A549 (cell line): ENCODE measurements at regions not wholly inside any gene's neighbourhood (a gene's known extent, or its start where the extent isn't known, plus 50 kb on each side); places are given as distances from the start of the nearest gene placed in this dataset.

Source experiments
- ATAC-seq, 2 experiments: fragments of 200-7000 bp in 1 of 2; fragments of >200 bp in 1 of 2; cut with Nextera tagmentation in 1 of 2; cut with Tn5 transposase in 1 of 2; 3 replicates each; pipeline versions ENCODE4 v1.8.0 to v1.9.1; 2018 to 2020; ENCODE audit warnings: mild to moderate bottlenecking in 1 of 2, moderate library complexity in 1 of 2
- CTCF ChIA-PET: fragments of 300-600 bp; sonication (Branson Sonifier 250); formaldehyde crosslinking; extraction: SDS; loops from one replicate; lab custom pipeline; 2021; ENCODE audit warnings: antibody characterized with exemption, inconsistent platforms; lab: Yijun Ruan, JAX
- POLR2A ChIA-PET: fragments of 350-600 bp; formaldehyde crosslinking; extraction: SDS; loops from one replicate; lab custom pipeline; 2021; ENCODE audit warnings: antibody characterized with exemption, inconsistent platforms; lab: Yijun Ruan, JAX
- DNase-seq, 2 experiments: peaks; one replicate each; pipeline versions ENCODE4 v3.0.0 to v3.0.0-alpha.2; 2011 to 2016; ENCODE audit warnings: low read depth in 1 of 2, low spot score in 1 of 2
- FAIRE-seq: peaks from 2 replicates; lab custom pipeline; 2011; peaks lifted over from hg19 to GRCh38; lab: Jason Lieb, UNC
- H3K27ac ChIP-seq, 2 experiments: fragments of >200 bp; sonication (Bioruptor Twin); formaldehyde crosslinking; 3 replicates each; pipeline ENCODE4 v1.5.1; 2016 to 2017
- H3K4me1 ChIP-seq: fragments of >200 bp; sonication (Bioruptor Twin); formaldehyde crosslinking; 3 replicates; pipeline ENCODE4 v1.6.1; 2016
- H3K4me2 ChIP-seq: fragments of >200 bp; sonication (Bioruptor Twin); formaldehyde crosslinking; 3 replicates; pipeline ENCODE4 v1.6.1; 2016
- H3K4me3 ChIP-seq: fragments of >200 bp; sonication (Bioruptor Twin); formaldehyde crosslinking; 3 replicates; pipeline ENCODE4 v1.5.1; 2016
- H3K9me3 ChIP-seq: fragments of >200 bp; sonication (Bioruptor Twin); formaldehyde crosslinking; 3 replicates; pipeline ENCODE4 v1.6.1; 2016
- BHLHE40 ChIP-seq: IDR thresholded peaks from 2 replicates; pipeline ENCODE4 v1.6.1; 2012; ENCODE audit warnings: low read depth, low read length, inconsistent platforms
- CHD4 ChIP-seq: fragments of 200-600 bp; sonication (generic); IDR thresholded peaks from 2 replicates; pipeline ENCODE4 v1.6.1; 2016; ENCODE audit warnings: antibody characterized with exemption, mild to moderate bottlenecking, borderline replicate concordance
- CTCF ChIP-seq: fragments of >200 bp; sonication (Bioruptor Twin); formaldehyde crosslinking; IDR thresholded peaks from 3 replicates; pipeline ENCODE4 v1.5.1; 2016
- E2F6 ChIP-seq: IDR thresholded peaks from 2 replicates; pipeline ENCODE4 v1.6.1; 2012; ENCODE audit warnings: low read depth, borderline replicate concordance
- FOSL2 ChIP-seq, 2 experiments: fragments of 450-650 bp in 1 of 2; fragments of >200 bp in 1 of 2; sonication (Bioruptor Twin) in 1 of 2; formaldehyde crosslinking; IDR thresholded peaks; 2 replicates each; pipeline versions ENCODE4 v1.5.0 to v1.6.1; 2016 to 2020; ENCODE audit warnings: mild to moderate bottlenecking in 1 of 2, moderate library complexity in 1 of 2
- GATA3 ChIP-seq: IDR thresholded peaks from 2 replicates; pipeline ENCODE4 v1.6.1; 2012; ENCODE audit warnings: borderline replicate concordance
- HDAC2 ChIP-seq: fragments of 200-600 bp; sonication (generic); IDR thresholded peaks from 2 replicates; pipeline ENCODE4 v1.6.1; 2016
- HES2 ChIP-seq: fragments of >200 bp; sonication (Bioruptor Twin); formaldehyde crosslinking; IDR thresholded peaks from 2 replicates; pipeline ENCODE4 v1.6.1; 2016
- JUN ChIP-seq, 2 experiments: fragments of >200 bp; sonication (Bioruptor Twin); formaldehyde crosslinking; IDR thresholded peaks; 2 replicates in 1 of 2; 3 replicates in 1 of 2; pipeline ENCODE4 v1.6.1; 2016 to 2017
- MYC ChIP-seq: IDR thresholded peaks from 2 replicates; pipeline ENCODE4 v1.6.1; 2012; ENCODE audit warnings: mild to moderate bottlenecking, inconsistent platforms, low read length, improper control_type of control experiment, borderline replicate concordance
- PHF8 ChIP-seq: fragments of 200-600 bp; sonication (generic); IDR thresholded peaks from 2 replicates; pipeline ENCODE4 v1.6.1; 2016; ENCODE audit warnings: low read depth, mild to moderate bottlenecking, antibody characterized with exemption, moderate library complexity, borderline replicate concordance
- POLR2A ChIP-seq: IDR thresholded peaks from 2 replicates; pipeline ENCODE4 v1.6.1; 2012; ENCODE audit warnings: mild to moderate bottlenecking, low read length
- RARB ChIP-seq: fragments of 250-450 bp; sonication (Bioruptor Pico); IDR thresholded peaks from 2 replicates; pipeline ENCODE4 v1.8.0; 2021; ENCODE audit warnings: mild to moderate bottlenecking, moderate library complexity
- TFCP2L1 ChIP-seq: fragments of 250-450 bp; sonication (Bioruptor Pico); IDR thresholded peaks from 2 replicates; pipeline ENCODE4 v1.5.0; 2021; ENCODE audit warnings: mild to moderate bottlenecking
- USF2 ChIP-seq: fragments of 450-650 bp; IDR thresholded peaks from 2 replicates; pipeline ENCODE4 v1.6.1; 2014; ENCODE audit warnings: antibody characterized with exemption
- ZC3H11A ChIP-seq: fragments of 450-650 bp; IDR thresholded peaks from 2 replicates; pipeline ENCODE4 v1.6.1; 2014; ENCODE audit warnings: antibody characterized with exemption, mild to moderate bottlenecking
- WGBS: methylation state at CpG from one replicate; pipeline ENCODE4 v1.1.6; 2017; ENCODE audit errors: missing lambda C conversion rate; 5-methylcytosine and 5-hydroxymethylcytosine counted together
- TF ChIP-seq, protein P1 (sequence below): fragments of 200-600 bp; sonication (generic); IDR thresholded peaks from 2 replicates; pipeline ENCODE4 v1.6.1; 2016; ENCODE audit warnings: antibody characterized with exemption, mild to moderate bottlenecking, moderate library complexity
- TF ChIP-seq, protein P2 (sequence below): fragments of 250-450 bp; sonication (Bioruptor Pico); IDR thresholded peaks from 2 replicates; pipeline ENCODE4 v1.5.0; 2021; ENCODE audit warnings: mild to moderate bottlenecking, moderate library complexity, borderline replicate concordance
- TF ChIP-seq, protein P3 (sequence below): fragments of 150-350 bp; IDR thresholded peaks from 2 replicates; pipeline ENCODE4 v1.6.1; 2014; ENCODE audit warnings: low read depth, mild to moderate bottlenecking, low read length

- TF ChIP-seq USF2 (no peak), JUN (IDR thresholded peaks at IDR 0.05) (no peak), PHF8 (no peak), GATA3 (no peak)
- TF ChIP-seq, all 56 proteins: peak for 0
These were observed 57.5 kb downstream of the ERICH4 start (continued) for GRCh38 chr19:41500443-41500842.

- no peak for TF ChIP-seq ZC3H11A
- TF ChIP-seq MYC: no peak
- TF ChIP-seq, protein P1, sequence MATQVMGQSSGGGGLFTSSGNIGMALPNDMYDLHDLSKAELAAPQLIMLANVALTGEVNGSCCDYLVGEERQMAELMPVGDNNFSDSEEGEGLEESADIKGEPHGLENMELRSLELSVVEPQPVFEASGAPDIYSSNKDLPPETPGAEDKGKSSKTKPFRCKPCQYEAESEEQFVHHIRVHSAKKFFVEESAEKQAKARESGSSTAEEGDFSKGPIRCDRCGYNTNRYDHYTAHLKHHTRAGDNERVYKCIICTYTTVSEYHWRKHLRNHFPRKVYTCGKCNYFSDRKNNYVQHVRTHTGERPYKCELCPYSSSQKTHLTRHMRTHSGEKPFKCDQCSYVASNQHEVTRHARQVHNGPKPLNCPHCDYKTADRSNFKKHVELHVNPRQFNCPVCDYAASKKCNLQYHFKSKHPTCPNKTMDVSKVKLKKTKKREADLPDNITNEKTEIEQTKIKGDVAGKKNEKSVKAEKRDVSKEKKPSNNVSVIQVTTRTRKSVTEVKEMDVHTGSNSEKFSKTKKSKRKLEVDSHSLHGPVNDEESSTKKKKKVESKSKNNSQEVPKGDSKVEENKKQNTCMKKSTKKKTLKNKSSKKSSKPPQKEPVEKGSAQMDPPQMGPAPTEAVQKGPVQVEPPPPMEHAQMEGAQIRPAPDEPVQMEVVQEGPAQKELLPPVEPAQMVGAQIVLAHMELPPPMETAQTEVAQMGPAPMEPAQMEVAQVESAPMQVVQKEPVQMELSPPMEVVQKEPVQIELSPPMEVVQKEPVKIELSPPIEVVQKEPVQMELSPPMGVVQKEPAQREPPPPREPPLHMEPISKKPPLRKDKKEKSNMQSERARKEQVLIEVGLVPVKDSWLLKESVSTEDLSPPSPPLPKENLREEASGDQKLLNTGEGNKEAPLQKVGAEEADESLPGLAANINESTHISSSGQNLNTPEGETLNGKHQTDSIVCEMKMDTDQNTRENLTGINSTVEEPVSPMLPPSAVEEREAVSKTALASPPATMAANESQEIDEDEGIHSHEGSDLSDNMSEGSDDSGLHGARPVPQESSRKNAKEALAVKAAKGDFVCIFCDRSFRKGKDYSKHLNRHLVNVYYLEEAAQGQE: no peak
- TF ChIP-seq FOSL2 (IDR thresholded peaks at IDR 0.05): no peak
- TF ChIP-seq FOSL2 (CRISPR knock-in tag; IDR thresholded peaks at IDR 0.05): no peak
- no peak for TF ChIP-seq E2F6
- TF ChIP-seq CTCF: no peak
- no peak for TF ChIP-seq POLR2A
- TF ChIP-seq HDAC2: no peak
- TF ChIP-seq CHD4: no peak
- no peak for TF ChIP-seq TFCP2L1 (CRISPR knock-in tag)
- no peak for TF ChIP-seq RARB
- TF ChIP-seq, protein P2, sequence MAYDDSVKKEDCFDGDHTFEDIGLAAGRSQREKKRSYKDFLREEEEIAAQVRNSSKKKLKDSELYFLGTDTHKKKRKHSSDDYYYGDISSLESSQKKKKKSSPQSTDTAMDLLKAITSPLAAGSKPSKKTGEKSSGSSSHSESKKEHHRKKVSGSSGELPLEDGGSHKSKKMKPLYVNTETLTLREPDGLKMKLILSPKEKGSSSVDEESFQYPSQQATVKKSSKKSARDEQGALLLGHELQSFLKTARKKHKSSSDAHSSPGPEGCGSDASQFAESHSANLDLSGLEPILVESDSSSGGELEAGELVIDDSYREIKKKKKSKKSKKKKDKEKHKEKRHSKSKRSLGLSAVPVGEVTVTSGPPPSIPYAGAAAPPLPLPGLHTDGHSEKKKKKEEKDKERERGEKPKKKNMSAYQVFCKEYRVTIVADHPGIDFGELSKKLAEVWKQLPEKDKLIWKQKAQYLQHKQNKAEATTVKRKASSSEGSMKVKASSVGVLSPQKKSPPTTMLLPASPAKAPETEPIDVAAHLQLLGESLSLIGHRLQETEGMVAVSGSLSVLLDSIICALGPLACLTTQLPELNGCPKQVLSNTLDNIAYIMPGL: no peak
- TF ChIP-seq, all 56 proteins: peak for 0
- Histone ChIP-seq H3K9me3 (peaks cover 12% of the 10 kb centered on the region; the same call in 2 of the 3 replicates), H3K27ac (peak overlapping the region; percentile 66 to 82), H3K4me2 (peak overlapping the region; percentile 86), H3K4me3 (peak overlapping the region; percentile 35), H3K4me1 (peaks cover 15% of the 10 kb centered on the region)
- ATAC-seq (peak; percentile 36 to 60; a peak in 4 of 6 replicates), FAIRE-seq (peak; percentile 32), DNase-seq (peak in 1 of 2 experiments; percentile 53)
- POLR2A ChIA-PET: no interaction called here
- CTCF ChIA-PET: no interaction called here
- 9% methylated on average over 4 of the region's 4 CpGs for WGBS
These were observed 58.9 kb downstream of the ERICH4 start for GRCh38 chr19:41501854-41502253.

GRCh38 chr19:41505105-41505504 lies 62.1 kb downstream of the ERICH4 start:
- FAIRE-seq: no peak
- H3K4me2 ChIP-seq: no peak overlapping the region
- H3K9me3 ChIP-seq: peaks cover 7% of the 10 kb centered on the region; the same call in 1 of the 3 replicates
- ChIA-PET CTCF (no interaction called here), POLR2A (no interaction called here)
- TF ChIP-seq, protein P3, sequence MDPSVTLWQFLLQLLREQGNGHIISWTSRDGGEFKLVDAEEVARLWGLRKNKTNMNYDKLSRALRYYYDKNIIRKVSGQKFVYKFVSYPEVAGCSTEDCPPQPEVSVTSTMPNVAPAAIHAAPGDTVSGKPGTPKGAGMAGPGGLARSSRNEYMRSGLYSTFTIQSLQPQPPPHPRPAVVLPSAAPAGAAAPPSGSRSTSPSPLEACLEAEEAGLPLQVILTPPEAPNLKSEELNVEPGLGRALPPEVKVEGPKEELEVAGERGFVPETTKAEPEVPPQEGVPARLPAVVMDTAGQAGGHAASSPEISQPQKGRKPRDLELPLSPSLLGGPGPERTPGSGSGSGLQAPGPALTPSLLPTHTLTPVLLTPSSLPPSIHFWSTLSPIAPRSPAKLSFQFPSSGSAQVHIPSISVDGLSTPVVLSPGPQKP: no peak
- TF ChIP-seq HES2 (no peak), BHLHE40 (no peak)
- DNase-seq: no peak
- 56% methylated on average over 13 of the region's 13 CpGs for WGBS
- no peak overlapping the region for H3K27ac ChIP-seq
- ATAC-seq: no peak
- no peak overlapping the region for H3K4me3 ChIP-seq
- peaks cover 15% of the 10 kb centered on the region for H3K4me1 ChIP-seq
